ENCODE measurements at regions not wholly inside any gene's neighbourhood (a gene's known extent, or its start where the extent isn't known, plus 50 kb on each side); places are given as distances from the start of the nearest gene placed in this dataset.

GRCh38 chr3:151971814-151972579, 98.6 kb downstream of the SUCNR1 start:
- H3K9ac ChIP-seq (ENCODE audit: low read length): no peak overlapping the region
- DNase-seq (ENCODE audit: low read depth): no peak
- H3K27me3 ChIP-seq (replicated peaks; ENCODE audit: control insufficient read depth, insufficient read depth, low read length): no peaks in the 10 kb centered on the region
- no peak overlapping the region for H3K4me3 ChIP-seq (ENCODE audit: low read length)
- no peaks in the 10 kb centered on the region for H3K36me3 ChIP-seq (ENCODE audit: control insufficient read depth, insufficient read depth, low read length, severe bottlenecking)
- peaks cover 30% of the 10 kb centered on the region for H3K4me1 ChIP-seq (ENCODE audit: control insufficient read depth, insufficient read depth, low read length)
- no peaks in the 10 kb centered on the region for H3K9me3 ChIP-seq (ENCODE audit: control insufficient read depth, low read length)

GRCh38 chr3:151974067-151974466, 100.6 kb downstream of the SUCNR1 start:
- DNase-seq (ENCODE audit: low read depth): peak; percentile 30
- H3K9me3 ChIP-seq (ENCODE audit: control insufficient read depth, low read length): no peaks in the 10 kb centered on the region
- no peaks in the 10 kb centered on the region for H3K36me3 ChIP-seq (ENCODE audit: control insufficient read depth, insufficient read depth, low read length, severe bottlenecking)
- H3K27me3 ChIP-seq (replicated peaks; ENCODE audit: control insufficient read depth, insufficient read depth, low read length): no peaks in the 10 kb centered on the region
- H3K9ac ChIP-seq (ENCODE audit: low read length): no peak overlapping the region
- peaks cover 30% of the 10 kb centered on the region for H3K4me1 ChIP-seq (ENCODE audit: control insufficient read depth, insufficient read depth, low read length)
- no peak overlapping the region for H3K4me3 ChIP-seq (ENCODE audit: low read length)

GRCh38 chr3:151976211-151977050, 103.0 kb downstream of the SUCNR1 start:
- H3K4me3 ChIP-seq (ENCODE audit: low read length): peak overlapping the region; percentile 52
- no peaks in the 10 kb centered on the region for H3K9me3 ChIP-seq (ENCODE audit: control insufficient read depth, low read length)
- H3K4me1 ChIP-seq (ENCODE audit: control insufficient read depth, insufficient read depth, low read length): peaks cover 36% of the 10 kb centered on the region
- H3K36me3 ChIP-seq (ENCODE audit: control insufficient read depth, insufficient read depth, low read length, severe bottlenecking): no peaks in the 10 kb centered on the region
- H3K27me3 ChIP-seq (replicated peaks; ENCODE audit: control insufficient read depth, insufficient read depth, low read length): no peaks in the 10 kb centered on the region
- H3K9ac ChIP-seq (ENCODE audit: low read length): peak overlapping the region; percentile 38
- peak; percentile 85 for DNase-seq (ENCODE audit: low read depth)

- Histone ChIP-seq H3K4me3 (ENCODE audit: low read length) (no peak overlapping the region), H3K4me1 (ENCODE audit: control insufficient read depth, insufficient read depth, low read length) (peaks cover 19% of the 10 kb centered on the region), H3K36me3 (ENCODE audit: control insufficient read depth, insufficient read depth, low read length, severe bottlenecking) (no peaks in the 10 kb centered on the region), H3K9me3 (ENCODE audit: control insufficient read depth, low read length) (no peaks in the 10 kb centered on the region), H3K27me3 (replicated peaks; ENCODE audit: control insufficient read depth, insufficient read depth, low read length) (no peaks in the 10 kb centered on the region), H3K9ac (ENCODE audit: low read length) (no peak overlapping the region)
- peak; percentile 31 for DNase-seq (ENCODE audit: low read depth)
These were observed 106.5 kb downstream of the SUCNR1 start for GRCh38 chr3:151979906-151980305.

- no peak for DNase-seq (ENCODE audit: low read depth)
- Histone ChIP-seq H3K27me3 (replicated peaks; ENCODE audit: control insufficient read depth, insufficient read depth, low read length) (no peaks in the 10 kb centered on the region), H3K36me3 (ENCODE audit: control insufficient read depth, insufficient read depth, low read length, severe bottlenecking) (no peaks in the 10 kb centered on the region), H3K4me3 (ENCODE audit: low read length) (no peak overlapping the region), H3K9me3 (ENCODE audit: control insufficient read depth, low read length) (no peaks in the 10 kb centered on the region), H3K4me1 (ENCODE audit: control insufficient read depth, insufficient read depth, low read length) (peaks cover 6% of the 10 kb centered on the region), H3K9ac (ENCODE audit: low read length) (no peak overlapping the region)
These were observed 110.1 kb downstream of the SUCNR1 start for GRCh38 chr3:151983538-151983937.

GRCh38 chr3:151985787-151986430, 112.5 kb downstream of the SUCNR1 start:
- Histone ChIP-seq H3K9me3 (ENCODE audit: control insufficient read depth, low read length) (no peaks in the 10 kb centered on the region), H3K4me1 (ENCODE audit: control insufficient read depth, insufficient read depth, low read length) (no peaks in the 10 kb centered on the region), H3K36me3 (ENCODE audit: control insufficient read depth, insufficient read depth, low read length, severe bottlenecking) (no peaks in the 10 kb centered on the region), H3K9ac (ENCODE audit: low read length) (no peak overlapping the region), H3K27me3 (replicated peaks; ENCODE audit: control insufficient read depth, insufficient read depth, low read length) (no peaks in the 10 kb centered on the region), H3K4me3 (ENCODE audit: low read length) (no peak overlapping the region)
- DNase-seq (ENCODE audit: low read depth): no peak

- H3K9ac ChIP-seq (ENCODE audit: low read length): no peak overlapping the region
- no peaks in the 10 kb centered on the region for H3K36me3 ChIP-seq (ENCODE audit: control insufficient read depth, insufficient read depth, low read length, severe bottlenecking)
- no peaks in the 10 kb centered on the region for H3K27me3 ChIP-seq (replicated peaks; ENCODE audit: control insufficient read depth, insufficient read depth, low read length)
- no peaks in the 10 kb centered on the region for H3K9me3 ChIP-seq (ENCODE audit: control insufficient read depth, low read length)
- H3K4me1 ChIP-seq (ENCODE audit: control insufficient read depth, insufficient read depth, low read length): no peaks in the 10 kb centered on the region
- DNase-seq (ENCODE audit: low read depth): no peak
- H3K4me3 ChIP-seq (ENCODE audit: low read length): no peak overlapping the region
These were observed 114.5 kb downstream of the SUCNR1 start for GRCh38 chr3:151987893-151988292.

GRCh38 chr3:151989621-151990020, 116.2 kb downstream of the SUCNR1 start:
- no peak for DNase-seq (ENCODE audit: low read depth)
- Histone ChIP-seq H3K36me3 (ENCODE audit: control insufficient read depth, insufficient read depth, low read length, severe bottlenecking) (no peaks in the 10 kb centered on the region), H3K4me1 (ENCODE audit: control insufficient read depth, insufficient read depth, low read length) (no peaks in the 10 kb centered on the region), H3K9me3 (ENCODE audit: control insufficient read depth, low read length) (no peaks in the 10 kb centered on the region), H3K9ac (ENCODE audit: low read length) (no peak overlapping the region), H3K27me3 (replicated peaks; ENCODE audit: control insufficient read depth, insufficient read depth, low read length) (no peaks in the 10 kb centered on the region), H3K4me3 (ENCODE audit: low read length) (no peak overlapping the region)

GRCh38 chr3:151990696-151991376, 117.4 kb downstream of the SUCNR1 start:
- no peaks in the 10 kb centered on the region for H3K4me1 ChIP-seq (ENCODE audit: control insufficient read depth, insufficient read depth, low read length)
- H3K36me3 ChIP-seq (ENCODE audit: control insufficient read depth, insufficient read depth, low read length, severe bottlenecking): no peaks in the 10 kb centered on the region
- no peaks in the 10 kb centered on the region for H3K27me3 ChIP-seq (replicated peaks; ENCODE audit: control insufficient read depth, insufficient read depth, low read length)
- H3K4me3 ChIP-seq (ENCODE audit: low read length): no peak overlapping the region
- no peaks in the 10 kb centered on the region for H3K9me3 ChIP-seq (ENCODE audit: control insufficient read depth, low read length)
- no peak overlapping the region for H3K9ac ChIP-seq (ENCODE audit: low read length)
- no peak for DNase-seq (ENCODE audit: low read depth)

- H3K4me1 ChIP-seq (ENCODE audit: control insufficient read depth, insufficient read depth, low read length): no peaks in the 10 kb centered on the region
- no peak for DNase-seq (ENCODE audit: low read depth)
- H3K36me3 ChIP-seq (ENCODE audit: control insufficient read depth, insufficient read depth, low read length, severe bottlenecking): no peaks in the 10 kb centered on the region
- no peak overlapping the region for H3K9ac ChIP-seq (ENCODE audit: low read length)
- H3K9me3 ChIP-seq (ENCODE audit: control insufficient read depth, low read length): no peaks in the 10 kb centered on the region
- H3K27me3 ChIP-seq (replicated peaks; ENCODE audit: control insufficient read depth, insufficient read depth, low read length): no peaks in the 10 kb centered on the region
- no peak overlapping the region for H3K4me3 ChIP-seq (ENCODE audit: low read length)
These were observed 119.0 kb downstream of the SUCNR1 start for GRCh38 chr3:151992326-151993041.
